HG02623 (cell line): ENCODE measurements at regions not wholly inside any gene's neighbourhood (a gene's known extent, or its start where the extent isn't known, plus 50 kb on each side); places are given as distances from the start of the nearest gene placed in this dataset.

Experiments
- ATAC-seq: cut with Tn5 transposase; IDR thresholded peaks from one replicate; pipeline ENCODE4 v1.9.1; 2021; ENCODE audit warnings: moderate library complexity; ENCODE audit not compliant: unreplicated experiment

- no peak for ATAC-seq
Measured at GRCh38 chr5:174877987-174878386, 153.6 kb downstream of the MSX2 start.

- no peak for ATAC-seq
Measured at GRCh38 chr5:174872271-174872670, 147.9 kb downstream of the MSX2 start.

GRCh38 chr5:174852143-174852542 is 127.8 kb downstream of the MSX2 start:
- no peak for ATAC-seq

- no peak for ATAC-seq
Measured at GRCh38 chr5:174850565-174851169, 126.3 kb downstream of the MSX2 start.

- ATAC-seq, result no peak
Measured at GRCh38 chr5:174849426-174849825, 125.0 kb downstream of the MSX2 start.

GRCh38 chr5:174844971-174845370 is 120.6 kb downstream of the MSX2 start:
- ATAC-seq, result no peak

GRCh38 chr5:174843263-174844250 is 119.2 kb downstream of the MSX2 start:
- ATAC-seq, result no peak

- ATAC-seq, result no peak
Measured at GRCh38 chr5:174840435-174840834, 116.1 kb downstream of the MSX2 start.

GRCh38 chr5:174839196-174839595 is 114.8 kb downstream of the MSX2 start:
- no peak for ATAC-seq

GRCh38 chr5:174837919-174838902 is 113.8 kb downstream of the MSX2 start:
- no peak for ATAC-seq

GRCh38 chr5:174834081-174834480 is 109.7 kb downstream of the MSX2 start:
- no peak for ATAC-seq

GRCh38 chr5:174832811-174833210 is 108.4 kb downstream of the MSX2 start:
- no peak for ATAC-seq

GRCh38 chr5:174832025-174832424 is 107.6 kb downstream of the MSX2 start:
- no peak for ATAC-seq

GRCh38 chr5:174831031-174831660 is 106.8 kb downstream of the MSX2 start:
- ATAC-seq, result no peak

- ATAC-seq, result no peak
Measured at GRCh38 chr5:174829511-174829864, 105.1 kb downstream of the MSX2 start.

GRCh38 chr5:174828804-174829510 is 104.6 kb downstream of the MSX2 start:
- no peak for ATAC-seq

GRCh38 chr5:174827558-174827957 is 103.2 kb downstream of the MSX2 start:
- ATAC-seq, result no peak

- ATAC-seq, result no peak
Measured at GRCh38 chr5:174825587-174825986, 101.2 kb downstream of the MSX2 start.

- ATAC-seq, result no peak
Measured at GRCh38 chr5:174818430-174818829, 94.0 kb downstream of the MSX2 start.

GRCh38 chr5:174817610-174818009 is 93.2 kb downstream of the MSX2 start:
- no peak for ATAC-seq
